PC-9 (cell line): ENCODE measurements at regions not wholly inside any gene's neighbourhood (a gene's known extent, or its start where the extent isn't known, plus 50 kb on each side); places are given as distances from the start of the nearest gene placed in this dataset.
A peak's percentile ranks its signal among the peaks of the same experiment; 100 is the strongest.
"Not testable (repeated sequence)": the region's sequence is repeated elsewhere in the genome, so short reads cannot be mapped to it uniquely, and the experiment has no call there.

Experiments used
- BruUV-seq: library from RNA; stranded (reverse); fragments of 400-500 nt; replicated peaks from 2 replicates; lab custom pipeline; 2021; lab: Mats Ljungman, UMichigan
- CTCF ChIA-PET: fragments of 300-600 bp; sonication (Branson Sonifier 250); formaldehyde crosslinking; loops from one replicate; lab custom pipeline; 2022; ENCODE audit warnings: antibody characterized with exemption; lab: Charles Lee
- POLR2A ChIA-PET: fragments of 300-600 bp; sonication (Branson Sonifier 250); formaldehyde crosslinking; loops from one replicate; lab custom pipeline; 2022; ENCODE audit warnings: antibody characterized with exemption; ENCODE audit not compliant: unreplicated experiment; lab: Charles Lee
- DNase-seq, 2 experiments: peaks; one replicate each; pipeline versions ENCODE4 v3.0.0 to v3.0.0-alpha.2; 2015 to 2022; ENCODE audit warnings: mixed read lengths in 1 of 2
- H2AFZ ChIP-seq: fragments of 200-600 bp; sonication (generic); 2 replicates; pipeline ENCODE4 v1.8.1; 2017; ENCODE audit warnings: antibody characterized with exemption
- H3F3A ChIP-seq: fragments of 200-600 bp; sonication (generic); 2 replicates; pipeline ENCODE4 v1.8.1; 2017; ENCODE audit warnings: antibody characterized with exemption, mild to moderate bottlenecking, low read depth; ENCODE audit not compliant: insufficient read depth
- H3K27ac ChIP-seq: fragments of 200-600 bp; sonication (generic); 2 replicates; pipeline ENCODE4 v1.6.1; 2016; ENCODE audit warnings: mixed run types
- H3K27me3 ChIP-seq: fragments of 200-600 bp; sonication (generic); 2 replicates; pipeline ENCODE4 v1.6.1; 2016; ENCODE audit warnings: low read depth, mixed run types; ENCODE audit not compliant: insufficient read depth
- H3K36me3 ChIP-seq: fragments of 200-600 bp; sonication (generic); 2 replicates; pipeline ENCODE4 v1.6.1; 2016; ENCODE audit warnings: low read depth, mixed run types
- H3K4me1 ChIP-seq: fragments of 200-600 bp; sonication (generic); replicated peaks from 2 replicates; pipeline ENCODE4 v1.6.1; 2016; ENCODE audit warnings: mixed run types; ENCODE audit not compliant: insufficient read depth
- H3K4me2 ChIP-seq: fragments of 200-600 bp; sonication (generic); 2 replicates; pipeline ENCODE4 v1.6.1; 2017; ENCODE audit warnings: mixed run types
- H3K4me3 ChIP-seq: fragments of 200-600 bp; sonication (generic); 2 replicates; pipeline ENCODE4 v1.6.1; 2016; ENCODE audit warnings: mixed run types
- H3K79me2 ChIP-seq: fragments of 200-600 bp; sonication (generic); 2 replicates; pipeline ENCODE4 v1.6.1; 2017; ENCODE audit warnings: low read depth, mixed run types
- H3K9me2 ChIP-seq: fragments of 200-600 bp; sonication (generic); 2 replicates; pipeline ENCODE4 v1.8.1; 2017; ENCODE audit warnings: mild to moderate bottlenecking; ENCODE audit not compliant: insufficient read depth
- H3K9me3 ChIP-seq: fragments of 200-600 bp; sonication (generic); 2 replicates; pipeline ENCODE4 v1.8.1; 2016; ENCODE audit warnings: low read depth; ENCODE audit not compliant: insufficient read depth
- H4K20me1 ChIP-seq: fragments of 200-600 bp; sonication (generic); 2 replicates; pipeline ENCODE4 v1.8.1; 2017; ENCODE audit not compliant: insufficient read depth
- CTCF ChIP-seq: fragments of 200-600 bp; sonication (generic); conservative IDR thresholded peaks from 2 replicates; pipeline ENCODE4 v1.6.1; 2017; ENCODE audit warnings: mixed run types, antibody characterized with exemption, mild to moderate bottlenecking, moderate library complexity
- EZH2 ChIP-seq: fragments of 200-600 bp; sonication (generic); IDR thresholded peaks from 2 replicates; pipeline ENCODE4 v1.8.0; 2017; ENCODE audit warnings: antibody characterized with exemption, low read depth
- intact Hi-C: fragments of 100-400 bp; cut with micrococcal nuclease; formaldehyde crosslinking; loops from one replicate; pipeline ENCODE4 v1.10.0; 2022; ENCODE audit not compliant: unreplicated experiment

GRCh38 chr5:8839361-8840055 lies 706.4 kb downstream of the SEMA5A start:
- no peak overlapping the region for H3K27ac ChIP-seq
- no TSS peak for BruUV-seq
- no peak overlapping the region for H2AFZ ChIP-seq
- POLR2A ChIA-PET, result no interaction called here
- H3K36me3 ChIP-seq, result no peaks in the 10 kb centered on the region
- H3K4me1 ChIP-seq, result no peaks in the 10 kb centered on the region
- no peak overlapping the region for H3K4me3 ChIP-seq
- H3K9me3 ChIP-seq, result no peaks in the 10 kb centered on the region
- 0 out of 2 replicates have a peak overlapping the region, but pooled peaks have one; percentile 6 for H3K4me2 ChIP-seq
- no peaks in the 10 kb centered on the region for H3K79me2 ChIP-seq
- no peaks in the 10 kb centered on the region for H3F3A ChIP-seq
- intact Hi-C loops, result no loop called here
- TF ChIP-seq CTCF (no peak), EZH2 (no peak)
- CTCF ChIA-PET, result no interaction called here
- no peaks in the 10 kb centered on the region for H3K9me2 ChIP-seq
- no peak for DNase-seq
- no peaks in the 10 kb centered on the region for H3K27me3 ChIP-seq
- H4K20me1 ChIP-seq, result no peaks in the 10 kb centered on the region

DNA sequence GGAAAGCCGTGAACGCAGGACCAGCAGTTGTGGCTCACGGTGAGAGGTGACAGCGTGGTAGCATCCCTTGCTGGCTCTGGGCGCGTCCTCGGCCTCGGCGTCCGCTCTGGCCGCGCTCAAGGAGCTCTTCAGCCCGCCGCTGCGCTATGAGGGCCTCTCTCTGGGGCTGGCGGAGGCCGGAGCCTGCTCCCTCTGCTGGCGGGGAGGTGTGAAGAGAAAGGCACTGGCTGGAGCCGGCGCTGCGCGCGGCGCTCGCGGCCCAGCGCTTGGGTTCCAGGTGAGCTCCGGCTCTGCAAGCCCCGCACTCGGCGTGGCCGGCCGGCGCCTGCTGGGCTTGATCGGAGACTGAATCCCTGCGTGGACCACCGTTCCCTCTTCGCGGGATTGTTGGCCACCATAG lies 705.6 kb downstream of the SEMA5A start:
- no peaks in the 10 kb centered on the region for H3K9me2 ChIP-seq
- DNase-seq, result no peak
- H3K36me3 ChIP-seq, result no peaks in the 10 kb centered on the region
- BruUV-seq, result no TSS peak
- no peak overlapping the region for H3K27ac ChIP-seq
- no peak overlapping the region for H2AFZ ChIP-seq
- ChIA-PET POLR2A (no interaction called here), CTCF (no interaction called here)
- H3K4me1 ChIP-seq, result no peaks in the 10 kb centered on the region
- intact Hi-C loops, result no loop called here
- no peaks in the 10 kb centered on the region for H3K9me3 ChIP-seq
- no peak for TF ChIP-seq CTCF
- TF ChIP-seq EZH2, result no peak
- no peaks in the 10 kb centered on the region for H3F3A ChIP-seq
- H3K4me3 ChIP-seq, result no peak overlapping the region
- no peaks in the 10 kb centered on the region for H3K27me3 ChIP-seq
- no peaks in the 10 kb centered on the region for H4K20me1 ChIP-seq
- no peak overlapping the region for H3K4me2 ChIP-seq
- H3K79me2 ChIP-seq, result no peaks in the 10 kb centered on the region

- CTCF ChIA-PET, H3K9me2 ChIP-seq, intact Hi-C loops, H3K27ac ChIP-seq, H3K4me3 ChIP-seq, H3K79me2 ChIP-seq, H3F3A ChIP-seq, H4K20me1 ChIP-seq, H2AFZ ChIP-seq, H3K9me3 ChIP-seq, POLR2A ChIA-PET, H3K36me3 ChIP-seq, H3K4me2 ChIP-seq, BruUV-seq, H3K27me3 ChIP-seq, DNase-seq, H3K4me1 ChIP-seq: not testable (repeated sequence)
Measured at GRCh38 chr5:8840746-8841145, 705.1 kb downstream of the SEMA5A start.
